ENCODE measurements at regions not wholly inside any gene's neighbourhood (a gene's known extent, or its start where the extent isn't known, plus 50 kb on each side); places are given as distances from the start of the nearest gene placed in this dataset.
"Not testable (repeated sequence)": the region's sequence is repeated elsewhere in the genome, so short reads cannot be mapped to it uniquely, and the experiment has no call there.

- DNase-seq (ENCODE audit: low spot score) = no peak
These were observed 185.4 kb upstream of the B3GAT1 start for GRCh38 chr11:134597452-134597851.

GRCh38 chr11:134596404-134596803, 184.4 kb upstream of the B3GAT1 start:
- DNase-seq (ENCODE audit: low spot score) = no peak

GRCh38 chr11:134592391-134592990, 180.4 kb upstream of the B3GAT1 start:
- no peak for DNase-seq (ENCODE audit: low spot score)

GRCh38 chr11:134591338-134591737, 179.3 kb upstream of the B3GAT1 start:
- no peak for DNase-seq (ENCODE audit: low spot score)

- no peak for DNase-seq (ENCODE audit: low spot score)
These were observed 177.1 kb upstream of the B3GAT1 start for GRCh38 chr11:134589129-134589528.

- not testable (repeated sequence) for DNase-seq (ENCODE audit: low spot score)
These were observed 176.5 kb upstream of the B3GAT1 start for GRCh38 chr11:134588460-134589110.

GRCh38 chr11:134587345-134587744, 175.3 kb upstream of the B3GAT1 start:
- DNase-seq (ENCODE audit: low spot score) = no peak

- DNase-seq (ENCODE audit: low spot score) = no peak
These were observed 174.7 kb upstream of the B3GAT1 start for GRCh38 chr11:134586726-134587125.

GRCh38 chr11:134585666-134586610, 173.9 kb upstream of the B3GAT1 start:
- DNase-seq (ENCODE audit: low spot score) = no peak

GRCh38 chr11:134584706-134585445, 172.8 kb upstream of the B3GAT1 start:
- DNase-seq (ENCODE audit: low spot score) = no peak

- no peak for DNase-seq (ENCODE audit: low spot score)
These were observed 172.0 kb upstream of the B3GAT1 start for GRCh38 chr11:134584001-134584561.

GRCh38 chr11:134583397-134583990, 171.5 kb upstream of the B3GAT1 start:
- DNase-seq (ENCODE audit: low spot score) = no peak

- no peak for DNase-seq (ENCODE audit: low spot score)
These were observed 170.7 kb upstream of the B3GAT1 start for GRCh38 chr11:134582770-134583095.

GRCh38 chr11:134581966-134582769, 170.1 kb upstream of the B3GAT1 start:
- DNase-seq (ENCODE audit: low spot score) = no peak

- no peak for DNase-seq (ENCODE audit: low spot score)
These were observed 169.1 kb upstream of the B3GAT1 start for GRCh38 chr11:134581121-134581626.

- DNase-seq (ENCODE audit: low spot score) = no peak
These were observed 168.6 kb upstream of the B3GAT1 start for GRCh38 chr11:134580610-134580975.

- no peak for DNase-seq (ENCODE audit: low spot score)
These were observed 167.9 kb upstream of the B3GAT1 start for GRCh38 chr11:134579724-134580609.

GRCh38 chr11:134578807-134579723, 167.0 kb upstream of the B3GAT1 start:
- DNase-seq (ENCODE audit: low spot score) = no peak

Data from putamen (tissue), 1 donor.